Calu3 (cell line): ENCODE measurements at regions not wholly inside any gene's neighbourhood (a gene's known extent, or its start where the extent isn't known, plus 50 kb on each side); places are given as distances from the start of the nearest gene placed in this dataset.

Experiments used
- BruUV-seq: library from RNA; stranded (reverse); fragments of 400-500 nt; replicated peaks from 2 replicates; lab custom pipeline; 2021; lab: Mats Ljungman, UMichigan
- CTCF ChIA-PET: fragments of 300-600 bp; sonication (Branson Sonifier 250); formaldehyde crosslinking; loops from one replicate; lab custom pipeline; 2022; ENCODE audit warnings: antibody characterized with exemption; lab: Charles Lee
- DNase-seq: peaks from one replicate; pipeline ENCODE4 v3.0.0; 2022
- H3K27ac Mint-ChIP-seq: one replicate; pipeline ENCODE4 v1.8.0; 2022; ENCODE audit warnings: mixed read lengths; ENCODE audit not compliant: unreplicated experiment
- H3K27me3 Mint-ChIP-seq: one replicate; pipeline ENCODE4 v1.8.0; 2022; ENCODE audit warnings: mixed read lengths; ENCODE audit not compliant: unreplicated experiment
- H3K36me3 Mint-ChIP-seq: one replicate; pipeline ENCODE4 v1.8.0; 2022; ENCODE audit warnings: mild to moderate bottlenecking, moderate library complexity, mixed read lengths; ENCODE audit not compliant: insufficient read depth, unreplicated experiment
- H3K4me1 Mint-ChIP-seq: one replicate; pipeline ENCODE4 v1.8.0; 2022; ENCODE audit warnings: mild to moderate bottlenecking, low read depth, mixed read lengths; ENCODE audit not compliant: unreplicated experiment
- H3K4me3 Mint-ChIP-seq: one replicate; pipeline ENCODE4 v1.8.0; 2022; ENCODE audit warnings: mild to moderate bottlenecking, low read depth, moderate library complexity, mixed read lengths; ENCODE audit not compliant: unreplicated experiment
- H3K9me3 Mint-ChIP-seq: one replicate; pipeline ENCODE4 v1.8.0; 2022; ENCODE audit warnings: low read depth, mixed read lengths; ENCODE audit not compliant: unreplicated experiment
- CTCF ChIP-seq: fragments of 200-600 bp; IDR thresholded peaks from one replicate; pipeline ENCODE4 v1.8.0; 2022; ENCODE audit warnings: antibody characterized with exemption; ENCODE audit not compliant: unreplicated experiment
- intact Hi-C: fragments of 100-400 bp; cut with micrococcal nuclease; formaldehyde crosslinking; loops from one replicate; pipeline ENCODE4 v1.10.0; 2022; ENCODE audit not compliant: unreplicated experiment

- Mint-ChIP-seq H3K36me3 (no peaks in the 10 kb centered on the region), H3K27me3 (no peaks in the 10 kb centered on the region), H3K4me1 (no peaks in the 10 kb centered on the region), H3K27ac (no peak overlapping the region), H3K9me3 (no peaks in the 10 kb centered on the region), H3K4me3 (no peak overlapping the region)
- CTCF ChIA-PET = no interaction called here
- intact Hi-C loops = no loop called here
- TF ChIP-seq CTCF = no peak
- DNase-seq = no peak
- no TSS peak for BruUV-seq
Measured at GRCh38 chr1:60311838-60312237, 238.3 kb upstream of the C1orf87 start.

GRCh38 chr1:60299581-60299980, 226.0 kb upstream of the C1orf87 start:
- no peaks in the 10 kb centered on the region for H3K4me1 Mint-ChIP-seq
- no peaks in the 10 kb centered on the region for H3K27me3 Mint-ChIP-seq
- DNase-seq = no peak
- CTCF ChIA-PET = no interaction called here
- no TSS peak for BruUV-seq
- H3K9me3 Mint-ChIP-seq = no peaks in the 10 kb centered on the region
- H3K36me3 Mint-ChIP-seq = no peaks in the 10 kb centered on the region
- no peak overlapping the region for H3K27ac Mint-ChIP-seq
- no peak for TF ChIP-seq CTCF
- intact Hi-C loops = no loop called here
- H3K4me3 Mint-ChIP-seq = no peak overlapping the region

GRCh38 chr1:60298290-60298689, 224.7 kb upstream of the C1orf87 start:
- H3K9me3 Mint-ChIP-seq = no peaks in the 10 kb centered on the region

GRCh38 chr1:60296794-60297193, 223.2 kb upstream of the C1orf87 start:
- Mint-ChIP-seq H3K4me3 (no peak overlapping the region), H3K9me3 (no peaks in the 10 kb centered on the region), H3K36me3 (no peaks in the 10 kb centered on the region), H3K27ac (no peak overlapping the region), H3K27me3 (no peaks in the 10 kb centered on the region), H3K4me1 (no peaks in the 10 kb centered on the region)
- DNase-seq = no peak
- CTCF ChIA-PET = no interaction called here
- intact Hi-C loops = no loop called here
- BruUV-seq = no TSS peak
- no peak for TF ChIP-seq CTCF

More at GRCh38 chr1:60298290-60298689, 224.7 kb upstream of the C1orf87 start:
- H3K4me3 Mint-ChIP-seq = no peak overlapping the region
- H3K36me3 Mint-ChIP-seq = no peaks in the 10 kb centered on the region
- no peak for DNase-seq
- TF ChIP-seq CTCF = no peak
- H3K4me1 Mint-ChIP-seq = no peaks in the 10 kb centered on the region
- BruUV-seq = no TSS peak
- no peak overlapping the region for H3K27ac Mint-ChIP-seq
- CTCF ChIA-PET = no interaction called here
- no peaks in the 10 kb centered on the region for H3K27me3 Mint-ChIP-seq
- intact Hi-C loops = no loop called here
